Tibial artery (tissue), 4 donors: ENCODE measurements at regions not wholly inside any gene's neighbourhood (a gene's known extent, or its start where the extent isn't known, plus 50 kb on each side); places are given as distances from the start of the nearest gene placed in this dataset.

Experiments
- DNase-seq, 2 donors: peaks; one replicate each; pipeline ENCODE4 v3.0.0-alpha.2; 2019
- H3K27ac ChIP-seq, 2 donors: fragments of 200-600 bp; sonication (generic) in 1 of 2; 1 replicate in 1 of 2; 2 replicates in 1 of 2; pipeline ENCODE4 v1.5.1; 2018 to 2019; ENCODE audit warnings: mild to moderate bottlenecking in 1 of 2
- H3K27me3 ChIP-seq, 2 donors: fragments of 200-600 bp; sonication (generic) in 1 of 2; one replicate each; pipeline versions ENCODE4 v1.5.1 to v1.6.0; 2016 to 2019
- H3K36me3 ChIP-seq, 3 donors: fragments of 200-600 bp; sonication (generic) in 2 of 3; one replicate each; pipeline ENCODE4 v1.5.1; 2016 to 2019; ENCODE audit warnings: mild to moderate bottlenecking in 2 of 3
- H3K4me1 ChIP-seq, 4 donors: fragments of 200-600 bp; sonication (generic) in 2 of 4; 1 replicate in 3 of 4; 2 replicates in 1 of 4; pipeline ENCODE4 v1.5.1; 2016 to 2019
- H3K4me3 ChIP-seq, 2 donors: fragments of 200-600 bp; sonication (generic) in 1 of 2; 1 replicate in 1 of 2; 2 replicates in 1 of 2; pipeline ENCODE4 v1.5.1; 2018 to 2019; ENCODE audit warnings: mild to moderate bottlenecking in 2 of 2
- H3K9me3 ChIP-seq, 3 donors: fragments of 200-600 bp; sonication (generic) in 1 of 3; one replicate each; pipeline ENCODE4 v1.5.1; 2016 to 2019
- intact Hi-C: fragments of 100-400 bp; cut with DNase I; formaldehyde crosslinking; loops from one replicate; pipeline ENCODE4 v1.15.0; 2023; ENCODE audit warnings: low total_unique reads
- TF ChIP-seq, protein P1 (sequence below), 2 experiments: fragments of 200-600 bp in 1 of 2; fragments of 450-650 bp in 1 of 2; IDR thresholded peaks; one replicate each; pipeline ENCODE4 v1.5.1; 2017 to 2019; ENCODE audit warnings: antibody characterized with exemption in 2 of 2, mild to moderate bottlenecking in 1 of 2, moderate library complexity in 1 of 2

DNA sequence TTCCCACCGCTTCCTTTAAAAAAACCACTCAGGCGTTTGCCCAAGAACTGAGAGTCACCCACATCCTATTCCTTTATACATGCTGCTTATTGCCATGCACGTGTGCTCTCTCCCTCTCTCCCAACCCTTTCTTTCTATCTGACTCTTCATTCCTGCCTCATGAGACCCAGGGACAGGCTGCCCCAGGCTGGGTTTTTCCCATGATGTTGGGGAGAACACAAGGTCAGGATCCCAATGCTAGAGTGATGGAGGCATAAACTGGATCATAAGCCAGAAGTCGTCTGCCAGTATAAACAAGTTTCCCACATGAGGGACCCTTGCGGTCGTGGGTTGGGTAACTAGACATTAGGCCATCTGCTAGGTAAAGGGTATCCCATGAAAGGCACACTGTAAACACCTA is 64.9 kb downstream of the CD2 start:
- Histone ChIP-seq H3K27ac (no peak overlapping the region), H3K4me3 (no peak overlapping the region), H3K9me3 (no peaks in the 10 kb centered on the region), H3K36me3 (no peaks in the 10 kb centered on the region), H3K4me1 (no peaks in the 10 kb centered on the region), H3K27me3 (no peaks in the 10 kb centered on the region)
- TF ChIP-seq, protein P1, sequence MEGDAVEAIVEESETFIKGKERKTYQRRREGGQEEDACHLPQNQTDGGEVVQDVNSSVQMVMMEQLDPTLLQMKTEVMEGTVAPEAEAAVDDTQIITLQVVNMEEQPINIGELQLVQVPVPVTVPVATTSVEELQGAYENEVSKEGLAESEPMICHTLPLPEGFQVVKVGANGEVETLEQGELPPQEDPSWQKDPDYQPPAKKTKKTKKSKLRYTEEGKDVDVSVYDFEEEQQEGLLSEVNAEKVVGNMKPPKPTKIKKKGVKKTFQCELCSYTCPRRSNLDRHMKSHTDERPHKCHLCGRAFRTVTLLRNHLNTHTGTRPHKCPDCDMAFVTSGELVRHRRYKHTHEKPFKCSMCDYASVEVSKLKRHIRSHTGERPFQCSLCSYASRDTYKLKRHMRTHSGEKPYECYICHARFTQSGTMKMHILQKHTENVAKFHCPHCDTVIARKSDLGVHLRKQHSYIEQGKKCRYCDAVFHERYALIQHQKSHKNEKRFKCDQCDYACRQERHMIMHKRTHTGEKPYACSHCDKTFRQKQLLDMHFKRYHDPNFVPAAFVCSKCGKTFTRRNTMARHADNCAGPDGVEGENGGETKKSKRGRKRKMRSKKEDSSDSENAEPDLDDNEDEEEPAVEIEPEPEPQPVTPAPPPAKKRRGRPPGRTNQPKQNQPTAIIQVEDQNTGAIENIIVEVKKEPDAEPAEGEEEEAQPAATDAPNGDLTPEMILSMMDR (IDR thresholded peaks at IDR 0.05) = no peak
- intact Hi-C loops = no loop called here
- DNase-seq = no peak

DNA sequence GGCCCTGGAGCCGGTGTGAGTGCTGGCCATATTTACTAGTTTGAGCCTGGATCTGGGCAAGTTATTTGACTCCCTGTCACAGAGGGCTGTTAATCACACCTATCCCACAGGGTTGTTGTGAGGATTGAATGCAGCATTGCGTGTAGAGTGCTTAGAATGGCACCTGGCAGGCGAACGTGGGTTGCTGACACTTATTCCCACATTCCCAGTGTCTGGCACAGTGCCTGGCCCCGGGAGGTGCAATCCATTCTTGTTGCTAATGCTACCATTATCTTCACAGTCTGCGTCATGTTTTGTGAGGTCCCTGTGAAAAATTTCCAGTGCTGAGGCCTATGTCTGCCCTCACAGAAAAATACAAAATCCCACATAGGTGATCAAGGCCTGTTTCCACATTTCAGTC is 66.1 kb downstream of the CD2 start:
- Histone ChIP-seq H3K4me3 (no peak overlapping the region), H3K27ac (no peak overlapping the region), H3K27me3 (no peaks in the 10 kb centered on the region), H3K4me1 (no peaks in the 10 kb centered on the region), H3K9me3 (no peaks in the 10 kb centered on the region), H3K36me3 (no peaks in the 10 kb centered on the region)
- TF ChIP-seq, protein P1 (IDR thresholded peaks at IDR 0.05) = no peak
- intact Hi-C loops = no loop called here
- DNase-seq = no peak

DNA sequence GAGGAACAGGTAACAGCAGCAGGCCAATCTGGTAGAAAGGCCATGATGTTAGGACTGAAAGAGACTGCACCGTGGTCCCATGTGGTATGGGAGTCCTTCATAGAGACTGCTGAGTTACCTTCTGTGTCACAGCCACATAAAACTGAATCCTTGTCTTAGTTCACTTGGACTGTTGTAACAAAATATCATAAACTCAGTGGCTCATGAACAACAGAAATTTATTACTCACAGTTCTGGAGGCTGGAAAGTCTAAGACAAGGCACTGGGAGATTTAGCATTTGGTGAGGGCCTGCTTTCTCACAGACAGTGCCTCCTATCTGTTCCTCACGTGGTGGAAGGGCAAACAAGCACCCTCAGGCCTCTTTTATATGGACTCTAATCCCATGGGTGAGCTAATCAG is 67.5 kb downstream of the CD2 start:
- TF ChIP-seq, protein P1 (IDR thresholded peaks at IDR 0.05) = no peak
- Histone ChIP-seq H3K9me3 (no peaks in the 10 kb centered on the region), H3K36me3 (no peaks in the 10 kb centered on the region), H3K27me3 (no peaks in the 10 kb centered on the region), H3K4me1 (no peaks in the 10 kb centered on the region), H3K27ac (no peak overlapping the region), H3K4me3 (no peak overlapping the region)
- intact Hi-C loops = no loop called here
- DNase-seq = no peak

DNA sequence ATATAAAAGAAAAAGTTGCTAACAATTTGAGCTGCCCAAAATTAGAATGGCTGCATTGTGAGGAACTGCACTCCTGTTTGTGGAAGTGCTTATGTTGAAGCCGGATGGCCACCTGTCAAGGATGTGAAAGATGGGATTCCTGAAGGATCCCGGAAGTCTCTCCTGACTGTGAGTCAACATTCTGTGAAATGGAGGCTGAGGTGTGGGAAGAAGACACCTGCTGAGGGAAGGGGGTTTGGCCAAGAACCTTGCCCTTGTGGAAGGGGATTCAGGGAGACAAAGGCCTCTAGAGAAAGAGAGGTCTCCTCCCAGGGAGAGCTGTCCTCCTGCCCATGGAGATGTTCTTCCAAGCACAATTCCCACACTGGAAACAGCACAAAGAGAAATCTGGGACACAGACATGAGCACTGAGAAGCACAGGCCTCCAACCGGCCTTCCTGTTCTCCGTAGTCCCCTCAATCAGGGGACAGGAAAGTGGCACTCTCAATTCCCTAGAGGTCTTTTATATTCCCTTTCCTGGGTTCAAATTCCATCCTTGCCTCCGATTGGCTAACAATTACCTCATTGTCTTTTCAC is 70.5 kb downstream of the CD2 start:
- intact Hi-C loops = no loop called here
- H3K4me1 ChIP-seq = no peaks in the 10 kb centered on the region
- H3K36me3 ChIP-seq = no peaks in the 10 kb centered on the region
- H3K27me3 ChIP-seq = no peaks in the 10 kb centered on the region
- no peak overlapping the region for H3K27ac ChIP-seq
- DNase-seq = no peak
- TF ChIP-seq, protein P1 (IDR thresholded peaks at IDR 0.05) = no peak
- no peaks in the 10 kb centered on the region for H3K9me3 ChIP-seq
- no peak overlapping the region for H3K4me3 ChIP-seq

DNA sequence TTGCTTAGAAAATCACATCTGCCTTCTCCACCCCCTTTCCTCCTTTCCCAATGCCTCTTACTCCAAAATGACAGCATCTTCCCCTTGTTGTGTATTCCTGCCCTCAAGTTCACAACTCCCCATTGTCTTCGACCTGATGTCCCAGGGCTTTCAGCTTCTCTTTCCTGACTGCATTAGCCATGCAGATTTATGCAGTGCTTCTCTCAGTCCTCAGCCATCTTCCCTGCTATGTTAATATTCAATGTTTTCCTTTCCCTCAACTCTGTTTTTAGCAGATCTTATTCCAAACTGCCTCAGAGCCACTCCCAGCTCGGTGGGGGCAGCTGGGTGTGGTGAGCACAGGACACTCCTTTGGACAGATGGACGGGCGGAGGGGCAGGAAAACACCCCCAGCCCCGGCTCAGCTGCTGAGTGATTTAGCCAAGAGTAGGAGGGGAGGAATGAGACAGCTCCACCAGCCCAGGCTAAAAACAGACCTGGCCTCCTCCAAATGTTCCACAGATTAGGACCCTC is 71.0 kb downstream of the CD2 start:
- no peak overlapping the region for H3K4me3 ChIP-seq
- intact Hi-C loops = no loop called here
- H3K27me3 ChIP-seq = no peaks in the 10 kb centered on the region
- H3K9me3 ChIP-seq = no peaks in the 10 kb centered on the region
- no peaks in the 10 kb centered on the region for H3K36me3 ChIP-seq
- no peak overlapping the region for H3K27ac ChIP-seq
- TF ChIP-seq, protein P1 (IDR thresholded peaks at IDR 0.05) = no peak
- no peaks in the 10 kb centered on the region for H3K4me1 ChIP-seq
- no peak for DNase-seq
